Stomach (tissue), 4 donors: ENCODE measurements at regions not wholly inside any gene's neighbourhood (a gene's known extent, or its start where the extent isn't known, plus 50 kb on each side); places are given as distances from the start of the nearest gene placed in this dataset.

ENCODE experiments used
- EP300 ChIP-seq: sonication (generic); formaldehyde crosslinking; IDR thresholded peaks from one replicate; pipeline ENCODE4 v1.6.1; 2017; ENCODE audit warnings: antibody characterized with exemption
- POLR2A ChIP-seq, 4 donors: fragments of 450-650 bp; IDR thresholded peaks; one replicate each; pipeline ENCODE4 v1.6.1; 2016; ENCODE audit warnings: antibody characterized with exemption in 4 of 4, control low read depth in 2 of 4, mild to moderate bottlenecking in 1 of 4, moderate library complexity in 1 of 4
- POLR2AphosphoS5 ChIP-seq, 3 donors: sonication (generic); formaldehyde crosslinking; IDR thresholded peaks; one replicate each; pipeline ENCODE4 v1.6.1; 2016; ENCODE audit warnings: antibody characterized with exemption in 3 of 3
- TF ChIP-seq, protein P1 (sequence below), 7 experiments: fragments of 450-650 bp in 4 of 7; fragments of 200-600 bp in 3 of 7; sonication (generic) in 3 of 7; IDR thresholded peaks; one replicate each; pipeline ENCODE4 v1.5.1; 2016 to 2019; ENCODE audit warnings: antibody characterized with exemption in 7 of 7, control low read depth in 2 of 7, mild to moderate bottlenecking in 1 of 7

DNA sequence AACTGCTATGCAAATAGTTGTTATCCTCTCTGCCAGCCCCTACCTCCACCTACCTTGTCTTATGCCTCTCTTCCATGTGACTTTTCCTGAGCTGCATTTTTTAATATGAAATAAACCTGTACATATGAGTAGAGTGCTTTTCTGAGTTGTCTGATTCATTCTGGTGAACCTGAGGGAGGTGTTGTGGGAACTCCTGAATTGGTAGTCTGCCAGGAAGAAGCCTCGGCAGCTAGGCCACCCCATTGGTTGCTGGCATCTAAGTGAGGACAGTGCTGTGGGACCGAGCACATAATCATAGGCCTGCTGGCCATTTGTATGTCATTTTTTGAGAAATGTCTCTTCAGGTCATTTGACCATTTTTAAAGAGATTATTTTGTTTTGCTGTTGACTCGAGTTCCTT is 1146.8 kb downstream of the UQCRFS1 start:
- TF ChIP-seq POLR2A (IDR thresholded peaks at IDR 0.05) (no peak), EP300 (no peak), POLR2AphosphoS5 (IDR thresholded peaks at IDR 0.05) (no peak)
- TF ChIP-seq, protein P1, sequence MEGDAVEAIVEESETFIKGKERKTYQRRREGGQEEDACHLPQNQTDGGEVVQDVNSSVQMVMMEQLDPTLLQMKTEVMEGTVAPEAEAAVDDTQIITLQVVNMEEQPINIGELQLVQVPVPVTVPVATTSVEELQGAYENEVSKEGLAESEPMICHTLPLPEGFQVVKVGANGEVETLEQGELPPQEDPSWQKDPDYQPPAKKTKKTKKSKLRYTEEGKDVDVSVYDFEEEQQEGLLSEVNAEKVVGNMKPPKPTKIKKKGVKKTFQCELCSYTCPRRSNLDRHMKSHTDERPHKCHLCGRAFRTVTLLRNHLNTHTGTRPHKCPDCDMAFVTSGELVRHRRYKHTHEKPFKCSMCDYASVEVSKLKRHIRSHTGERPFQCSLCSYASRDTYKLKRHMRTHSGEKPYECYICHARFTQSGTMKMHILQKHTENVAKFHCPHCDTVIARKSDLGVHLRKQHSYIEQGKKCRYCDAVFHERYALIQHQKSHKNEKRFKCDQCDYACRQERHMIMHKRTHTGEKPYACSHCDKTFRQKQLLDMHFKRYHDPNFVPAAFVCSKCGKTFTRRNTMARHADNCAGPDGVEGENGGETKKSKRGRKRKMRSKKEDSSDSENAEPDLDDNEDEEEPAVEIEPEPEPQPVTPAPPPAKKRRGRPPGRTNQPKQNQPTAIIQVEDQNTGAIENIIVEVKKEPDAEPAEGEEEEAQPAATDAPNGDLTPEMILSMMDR (IDR thresholded peaks at IDR 0.05) = no peak
